Hepatocyte (in vitro differentiated cells): ENCODE measurements at regions not wholly inside any gene's neighbourhood (a gene's known extent, or its start where the extent isn't known, plus 50 kb on each side); places are given as distances from the start of the nearest gene placed in this dataset.

Experiments
- DNase-seq: peaks from one replicate; pipeline ENCODE4 v3.0.0-alpha.2; 2016; ENCODE audit warnings: low spot score
- H2AFZ ChIP-seq: fragments of 200-600 bp; sonication (generic); 2 replicates; pipeline ENCODE4 v1.6.0; 2016; ENCODE audit warnings: antibody characterized with exemption, mild to moderate bottlenecking
- H3K27ac ChIP-seq: fragments of 200-600 bp; sonication (generic); 2 replicates; pipeline ENCODE4 v1.5.1; 2016; ENCODE audit warnings: mild to moderate bottlenecking
- H3K27me3 ChIP-seq: fragments of 200-600 bp; sonication (generic); 2 replicates; pipeline ENCODE4 v1.6.1; 2016
- H3K36me3 ChIP-seq: fragments of 200-600 bp; sonication (generic); replicated peaks from 2 replicates; pipeline ENCODE4 v1.5.1; 2016; ENCODE audit warnings: low read depth; ENCODE audit not compliant: insufficient read depth
- H3K4me1 ChIP-seq: fragments of 200-600 bp; sonication (generic); 2 replicates; pipeline ENCODE4 v1.5.1; 2016; ENCODE audit warnings: mild to moderate bottlenecking, moderate library complexity; ENCODE audit not compliant: insufficient read depth
- H3K4me2 ChIP-seq: fragments of 200-600 bp; sonication (generic); 2 replicates; pipeline ENCODE4 v1.6.0; 2016
- H3K4me3 ChIP-seq: fragments of 200-600 bp; sonication (generic); 2 replicates; pipeline ENCODE4 v1.5.1; 2016; ENCODE audit warnings: mild to moderate bottlenecking
- H3K79me2 ChIP-seq: fragments of 200-600 bp; sonication (generic); 2 replicates; pipeline ENCODE4 v1.6.0; 2017; ENCODE audit warnings: mild to moderate bottlenecking
- H3K9me2 ChIP-seq: fragments of 200-600 bp; sonication (generic); replicated peaks from 2 replicates; pipeline ENCODE4 v1.6.0; 2017; ENCODE audit warnings: mild to moderate bottlenecking; ENCODE audit not compliant: insufficient read depth
- H3K9me3 ChIP-seq: fragments of 200-600 bp; sonication (generic); 2 replicates; pipeline ENCODE4 v1.5.1; 2016; ENCODE audit warnings: low read depth, mild to moderate bottlenecking
- H4K20me1 ChIP-seq: fragments of 200-600 bp; sonication (generic); 2 replicates; pipeline ENCODE4 v1.6.0; 2016; ENCODE audit warnings: mild to moderate bottlenecking; ENCODE audit not compliant: insufficient read depth, poor library complexity, severe bottlenecking
- EZH2 ChIP-seq: fragments of 200-600 bp; sonication (generic); IDR thresholded peaks from 2 replicates; pipeline ENCODE4 v1.6.1; 2016; ENCODE audit warnings: antibody characterized with exemption, mild to moderate bottlenecking, borderline replicate concordance
- EZH2phosphoT487 ChIP-seq: fragments of 200-600 bp; sonication (generic); IDR thresholded peaks from one replicate; pipeline ENCODE4 v1.6.1; 2018; ENCODE audit warnings: antibody characterized with exemption, mild to moderate bottlenecking, low read depth, moderate library complexity; ENCODE audit not compliant: unreplicated experiment, severe bottlenecking
- WGBS: methylation state at CpG from one replicate; pipeline ENCODE4 v1.1.6; 2016; ENCODE audit warnings: low lambda C conversion rate; ENCODE audit errors: missing lambda C conversion rate; 5-methylcytosine and 5-hydroxymethylcytosine counted together
- TF ChIP-seq, protein P1 (sequence below): fragments of 200-600 bp; sonication (generic); IDR thresholded peaks from 2 replicates; pipeline ENCODE4 v1.5.1; 2016; ENCODE audit warnings: antibody characterized with exemption, mild to moderate bottlenecking; ENCODE audit not compliant: poor library complexity

DNA sequence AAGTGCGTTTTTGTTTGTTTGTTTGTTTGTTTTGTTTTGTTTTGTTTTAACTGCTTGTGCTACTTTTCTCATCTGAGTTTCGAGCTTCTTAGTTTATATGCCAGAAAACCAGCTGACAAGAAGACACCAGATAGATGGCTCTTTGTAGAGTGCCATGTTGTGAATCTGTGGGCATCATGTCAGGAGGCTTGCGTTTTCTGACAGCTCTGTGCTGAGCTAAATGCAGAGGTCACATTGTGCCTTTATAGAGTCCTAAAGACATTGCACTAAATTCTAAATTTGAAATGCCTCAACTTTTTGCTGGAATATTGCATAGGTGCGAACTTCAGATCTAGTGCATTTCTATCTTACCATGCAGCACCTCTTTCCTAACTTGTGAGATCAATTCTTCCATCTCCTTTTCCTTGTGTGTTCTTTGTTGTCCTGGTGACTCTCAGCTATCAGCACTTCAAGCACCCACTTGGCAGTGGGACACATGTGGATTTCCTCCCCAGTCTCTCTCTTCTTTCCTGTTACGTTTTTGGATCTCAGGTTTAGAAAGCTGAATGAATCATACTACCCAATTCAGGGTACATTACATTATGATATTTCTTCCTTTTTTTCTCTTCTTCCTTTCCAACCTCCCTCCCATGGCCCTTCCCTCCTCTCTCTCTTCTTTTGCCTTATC, 379.0 kb upstream of the RPS23 start:
- Histone ChIP-seq H3K36me3 (no peaks in the 10 kb centered on the region), H3K4me3 (no peak overlapping the region), H4K20me1 (no peaks in the 10 kb centered on the region), H3K9me3 (no peaks in the 10 kb centered on the region), H3K27me3 (no peaks in the 10 kb centered on the region), H3K9me2 (no peaks in the 10 kb centered on the region), H3K79me2 (no peaks in the 10 kb centered on the region), H3K4me1 (no peaks in the 10 kb centered on the region), H3K4me2 (no peak overlapping the region), H3K27ac (no peak overlapping the region), H2AFZ (no peak overlapping the region)
- WGBS = 97% methylated on average over 5 of the region's 5 CpGs
- no peak for DNase-seq
- TF ChIP-seq EZH2 (no peak), EZH2phosphoT487 (no peak)
- TF ChIP-seq, protein P1, sequence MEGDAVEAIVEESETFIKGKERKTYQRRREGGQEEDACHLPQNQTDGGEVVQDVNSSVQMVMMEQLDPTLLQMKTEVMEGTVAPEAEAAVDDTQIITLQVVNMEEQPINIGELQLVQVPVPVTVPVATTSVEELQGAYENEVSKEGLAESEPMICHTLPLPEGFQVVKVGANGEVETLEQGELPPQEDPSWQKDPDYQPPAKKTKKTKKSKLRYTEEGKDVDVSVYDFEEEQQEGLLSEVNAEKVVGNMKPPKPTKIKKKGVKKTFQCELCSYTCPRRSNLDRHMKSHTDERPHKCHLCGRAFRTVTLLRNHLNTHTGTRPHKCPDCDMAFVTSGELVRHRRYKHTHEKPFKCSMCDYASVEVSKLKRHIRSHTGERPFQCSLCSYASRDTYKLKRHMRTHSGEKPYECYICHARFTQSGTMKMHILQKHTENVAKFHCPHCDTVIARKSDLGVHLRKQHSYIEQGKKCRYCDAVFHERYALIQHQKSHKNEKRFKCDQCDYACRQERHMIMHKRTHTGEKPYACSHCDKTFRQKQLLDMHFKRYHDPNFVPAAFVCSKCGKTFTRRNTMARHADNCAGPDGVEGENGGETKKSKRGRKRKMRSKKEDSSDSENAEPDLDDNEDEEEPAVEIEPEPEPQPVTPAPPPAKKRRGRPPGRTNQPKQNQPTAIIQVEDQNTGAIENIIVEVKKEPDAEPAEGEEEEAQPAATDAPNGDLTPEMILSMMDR = no peak

DNA sequence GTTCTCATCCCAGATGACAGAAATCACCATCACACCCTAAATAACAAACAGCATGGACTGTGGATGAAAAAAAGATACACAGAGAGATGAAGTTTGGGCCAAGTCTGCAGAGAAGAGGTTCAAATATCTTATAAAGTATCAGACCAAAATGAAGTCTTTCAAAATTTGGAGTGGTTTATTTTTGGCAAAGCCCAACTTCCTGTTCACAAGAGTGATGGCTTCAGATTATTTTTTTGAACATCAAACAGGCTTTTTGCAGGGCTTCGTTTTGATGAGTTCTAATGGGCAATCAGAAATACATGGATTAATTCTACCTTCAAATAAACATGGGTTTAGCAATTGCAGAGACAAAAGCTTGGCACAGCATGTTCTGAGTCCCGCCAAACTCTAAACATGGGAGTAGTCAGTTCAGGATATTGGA, 378.2 kb upstream of the RPS23 start:
- Histone ChIP-seq H3K27me3 (no peaks in the 10 kb centered on the region), H2AFZ (no peak overlapping the region), H4K20me1 (no peaks in the 10 kb centered on the region), H3K27ac (no peak overlapping the region), H3K9me2 (no peaks in the 10 kb centered on the region), H3K36me3 (no peaks in the 10 kb centered on the region), H3K4me3 (no peak overlapping the region), H3K9me3 (no peaks in the 10 kb centered on the region), H3K4me1 (no peaks in the 10 kb centered on the region), H3K79me2 (no peaks in the 10 kb centered on the region), H3K4me2 (no peak overlapping the region)
- WGBS = 56% methylated on average over 2 of the region's 2 CpGs
- TF ChIP-seq EZH2phosphoT487 = no peak
- TF ChIP-seq EZH2 = no peak
- TF ChIP-seq, protein P1 = no peak
- no peak for DNase-seq

DNA sequence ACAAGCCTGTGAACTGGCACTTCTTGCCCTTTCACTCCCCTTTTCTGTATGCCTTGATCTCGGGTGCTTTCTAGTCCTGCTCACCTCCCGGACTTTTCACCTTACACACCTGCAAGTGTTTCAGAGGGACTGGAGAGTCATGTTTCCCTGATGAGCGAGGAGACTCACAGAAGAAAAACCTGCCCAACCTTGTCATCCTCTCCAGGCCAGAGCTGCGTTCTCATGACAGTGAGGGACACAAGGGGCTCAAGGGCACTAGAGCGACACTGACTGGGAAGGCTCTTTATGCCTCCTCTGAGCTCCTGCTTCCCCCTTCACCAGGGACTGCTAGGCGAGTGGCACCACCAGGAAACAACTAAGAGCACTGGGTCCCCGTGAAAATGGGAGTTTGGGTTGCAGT, 376.9 kb upstream of the RPS23 start:
- Histone ChIP-seq H3K9me2 (no peaks in the 10 kb centered on the region), H3K4me1 (no peaks in the 10 kb centered on the region), H3K9me3 (no peaks in the 10 kb centered on the region), H2AFZ (no peak overlapping the region), H3K4me2 (no peak overlapping the region), H4K20me1 (no peaks in the 10 kb centered on the region), H3K27ac (no peak overlapping the region), H3K4me3 (no peak overlapping the region), H3K27me3 (no peaks in the 10 kb centered on the region), H3K79me2 (no peaks in the 10 kb centered on the region), H3K36me3 (no peaks in the 10 kb centered on the region)
- 68% methylated on average over 7 of the region's 7 CpGs for WGBS
- DNase-seq = no peak
- no peak for TF ChIP-seq EZH2
- TF ChIP-seq EZH2phosphoT487 = no peak
- TF ChIP-seq, protein P1 = no peak
